GM18507 (cell line): ENCODE measurements at regions not wholly inside any gene's neighbourhood (a gene's known extent, or its start where the extent isn't known, plus 50 kb on each side); places are given as distances from the start of the nearest gene placed in this dataset.

Source experiments
- DNase-seq: peaks from one replicate; pipeline ENCODE4 v3.0.0; 2011; ENCODE audit warnings: low read depth; ENCODE audit not compliant: insufficient read length; ENCODE audit errors: extremely low spot score
- FAIRE-seq: peaks from 2 replicates; lab custom pipeline; 2011; peaks lifted over from hg19 to GRCh38; lab: Jason Lieb, UNC

- FAIRE-seq (no peak), DNase-seq (no peak)
These were observed 275.8 kb upstream of the CPEB2 start for GRCh38 chr4:14726441-14726840.

- no peak for FAIRE-seq
- DNase-seq, result no peak
These were observed 275.4 kb upstream of the CPEB2 start for GRCh38 chr4:14726877-14727361.

- FAIRE-seq (no peak), DNase-seq (no peak)
These were observed 272.8 kb upstream of the CPEB2 start for GRCh38 chr4:14729282-14730000.

GRCh38 chr4:14742054-14742453 is 260.2 kb upstream of the CPEB2 start:
- FAIRE-seq, result no peak
- DNase-seq, result no peak

GRCh38 chr4:14743172-14743571 is 259.1 kb upstream of the CPEB2 start:
- FAIRE-seq, result no peak
- DNase-seq, result no peak

GRCh38 chr4:14743601-14744000 is 258.7 kb upstream of the CPEB2 start:
- no peak for DNase-seq
- no peak for FAIRE-seq

- no peak for DNase-seq
These were observed 257.9 kb upstream of the CPEB2 start for GRCh38 chr4:14744346-14744745.

GRCh38 chr4:14749910-14750309 is 252.4 kb upstream of the CPEB2 start:
- DNase-seq (no peak), FAIRE-seq (peak; percentile 51)

More at GRCh38 chr4:14744346-14744745, 257.9 kb upstream of the CPEB2 start:
- no peak for FAIRE-seq

GRCh38 chr4:14752341-14753046 is 249.8 kb upstream of the CPEB2 start:
- DNase-seq (no peak), FAIRE-seq (no peak)

GRCh38 chr4:14767142-14767541 is 235.1 kb upstream of the CPEB2 start:
- no peak for DNase-seq
- FAIRE-seq, result peak; percentile 33

GRCh38 chr4:14768449-14768848 is 233.8 kb upstream of the CPEB2 start:
- no peak for DNase-seq
- no peak for FAIRE-seq

- FAIRE-seq (no peak), DNase-seq (no peak)
These were observed 232.3 kb upstream of the CPEB2 start for GRCh38 chr4:14769993-14770392.

- no peak for FAIRE-seq
- no peak for DNase-seq
These were observed 231.2 kb upstream of the CPEB2 start for GRCh38 chr4:14771094-14771493.

GRCh38 chr4:14771504-14772175 is 230.6 kb upstream of the CPEB2 start:
- no peak for DNase-seq
- no peak for FAIRE-seq

GRCh38 chr4:14772388-14772787 is 229.9 kb upstream of the CPEB2 start:
- DNase-seq, result no peak
- no peak for FAIRE-seq

- no peak for DNase-seq
- peak; percentile 59 for FAIRE-seq
These were observed 219.0 kb upstream of the CPEB2 start for GRCh38 chr4:14783011-14783877.

- no peak for FAIRE-seq
- no peak for DNase-seq
These were observed 215.1 kb upstream of the CPEB2 start for GRCh38 chr4:14787221-14787620.

- FAIRE-seq (no peak), DNase-seq (no peak)
These were observed 214.4 kb upstream of the CPEB2 start for GRCh38 chr4:14787894-14788293.

GRCh38 chr4:14790494-14790893 is 211.8 kb upstream of the CPEB2 start:
- FAIRE-seq (no peak), DNase-seq (no peak)
